WTC11 (cell line): ENCODE measurements at regions not wholly inside any gene's neighbourhood (a gene's known extent, or its start where the extent isn't known, plus 50 kb on each side); places are given as distances from the start of the nearest gene placed in this dataset.

ENCODE experiments used
- ATAC-seq: fragments of 200-7000 bp; cut with Tn5 transposase; 2 replicates; pipeline ENCODE4 v1.10.0; 2021; ENCODE audit warnings: mild to moderate bottlenecking, moderate library complexity
- CTCF ChIA-PET: fragments of 300-600 bp; sonication (Branson Sonifier 250); formaldehyde crosslinking; loops from one replicate; lab custom pipeline; 2021; ENCODE audit warnings: antibody characterized with exemption; lab: Charles Lee
- POLR2A ChIA-PET: fragments of 350-600 bp; sonication (Branson Sonifier 250); formaldehyde crosslinking; loops from one replicate; lab custom pipeline; 2021; ENCODE audit warnings: antibody characterized with exemption; lab: Charles Lee
- DNase-seq: peaks from one replicate; pipeline ENCODE4 v3.0.0; 2021; ENCODE audit warnings: low spot score
- H3K27ac Mint-ChIP-seq: 2 replicates; pipeline ENCODE4 v1.8.0; 2021; ENCODE audit warnings: mixed read lengths
- H3K27me3 Mint-ChIP-seq: 2 replicates; pipeline ENCODE4 v1.8.0; 2021; ENCODE audit warnings: low read depth, mild to moderate bottlenecking, moderate library complexity, mixed read lengths
- H3K36me3 Mint-ChIP-seq: 2 replicates; pipeline ENCODE4 v1.8.0; 2021; ENCODE audit warnings: mixed read lengths
- H3K4me1 Mint-ChIP-seq: 2 replicates; pipeline ENCODE4 v1.8.0; 2022; ENCODE audit warnings: mixed read lengths
- H3K4me3 Mint-ChIP-seq: 2 replicates; pipeline ENCODE4 v1.8.0; 2021; ENCODE audit warnings: mild to moderate bottlenecking, moderate library complexity, mixed read lengths
- H3K9me3 Mint-ChIP-seq: 2 replicates; pipeline ENCODE4 v1.8.0; 2021; ENCODE audit warnings: mixed read lengths
- EMX1 ChIP-seq: fragments of 250-450 bp; sonication (Bioruptor Pico); IDR thresholded peaks from 2 replicates; pipeline ENCODE4 v1.8.0; 2021; ENCODE audit warnings: mild to moderate bottlenecking
- ETV6 ChIP-seq: sonication (generic); formaldehyde crosslinking; IDR thresholded peaks from 2 replicates; pipeline ENCODE4 v1.8.1; 2022; ENCODE audit warnings: mild to moderate bottlenecking, missing genetic modification reagents
- HMGA2 ChIP-seq: fragments of 250-450 bp; sonication (Bioruptor Pico); IDR thresholded peaks from 2 replicates; pipeline ENCODE4 v1.4.0; 2021; ENCODE audit warnings: mild to moderate bottlenecking, moderate library complexity
- NR1H2 ChIP-seq: sonication (generic); formaldehyde crosslinking; IDR thresholded peaks from 2 replicates; pipeline ENCODE4 v1.9.0; 2021; ENCODE audit warnings: mild to moderate bottlenecking, moderate library complexity, missing genetic modification reagents
- NR2C2 ChIP-seq: sonication (generic); formaldehyde crosslinking; IDR thresholded peaks from 2 replicates; pipeline ENCODE4 v1.8.0; 2022; ENCODE audit warnings: mild to moderate bottlenecking, missing genetic modification reagents
- RELA ChIP-seq: sonication (generic); formaldehyde crosslinking; IDR thresholded peaks from 2 replicates; pipeline ENCODE4 v1.8.1; 2022; ENCODE audit warnings: missing genetic modification reagents, mild to moderate bottlenecking, borderline replicate concordance
- SMAD3 ChIP-seq: sonication (generic); formaldehyde crosslinking; IDR thresholded peaks from 2 replicates; pipeline ENCODE4 v1.8.0; 2022; ENCODE audit warnings: missing genetic modification reagents, mild to moderate bottlenecking, borderline replicate concordance
- SOX15 ChIP-seq: fragments of 250-450 bp; sonication (Bioruptor Pico); IDR thresholded peaks from 2 replicates; pipeline ENCODE4 v1.9.0; 2021; ENCODE audit warnings: mild to moderate bottlenecking
- SP1 ChIP-seq: sonication (generic); formaldehyde crosslinking; conservative IDR thresholded peaks from 2 replicates; pipeline ENCODE4 v1.8.1; 2022; ENCODE audit warnings: missing genetic modification reagents
- TEAD4 ChIP-seq: sonication (generic); formaldehyde crosslinking; IDR thresholded peaks from 2 replicates; pipeline ENCODE4 v1.8.0; 2022; ENCODE audit warnings: mild to moderate bottlenecking, missing genetic modification reagents
- TP53 ChIP-seq: sonication (generic); formaldehyde crosslinking; IDR thresholded peaks from 2 replicates; pipeline ENCODE4 v1.8.1; 2023; ENCODE audit warnings: mild to moderate bottlenecking, missing genetic modification reagents
- ZNF121 ChIP-seq: sonication (generic); formaldehyde crosslinking; IDR thresholded peaks from 2 replicates; pipeline ENCODE4 v1.8.0; 2023; ENCODE audit warnings: missing genetic modification reagents
- ZNF423 ChIP-seq: fragments of 250-450 bp; sonication (Bioruptor Pico); IDR thresholded peaks from 2 replicates; pipeline ENCODE4 v2.1.2; 2022; ENCODE audit warnings: mild to moderate bottlenecking, moderate library complexity
- TF ChIP-seq, protein P1 (sequence below): sonication (generic); formaldehyde crosslinking; IDR thresholded peaks from 2 replicates; pipeline ENCODE4 v1.8.0; 2022; ENCODE audit warnings: mild to moderate bottlenecking, missing genetic modification reagents
- TF ChIP-seq, protein P2 (sequence below): sonication (generic); formaldehyde crosslinking; IDR thresholded peaks from 2 replicates; pipeline ENCODE4 v1.8.0; 2023; ENCODE audit warnings: mild to moderate bottlenecking, missing genetic modification reagents
- TF ChIP-seq, protein P3 (sequence below): sonication (generic); formaldehyde crosslinking; IDR thresholded peaks from 2 replicates; pipeline ENCODE4 v1.8.0; 2023; ENCODE audit warnings: missing genetic modification reagents
- TF ChIP-seq, protein P4 (sequence below): sonication (generic); formaldehyde crosslinking; conservative IDR thresholded peaks from 2 replicates; pipeline ENCODE4 v1.8.1; 2023; ENCODE audit warnings: mild to moderate bottlenecking, low read depth, missing genetic modification reagents, moderate library complexity
- TF ChIP-seq, protein P5 (sequence below): sonication (generic); formaldehyde crosslinking; IDR thresholded peaks from 2 replicates; pipeline ENCODE4 v1.8.0; 2022; ENCODE audit warnings: mild to moderate bottlenecking, missing genetic modification reagents
- TF ChIP-seq, protein P6 (sequence below): fragments of 250-450 bp; sonication (Bioruptor Pico); conservative IDR thresholded peaks from 2 replicates; pipeline ENCODE4 v1.9.0; 2021; ENCODE audit warnings: mild to moderate bottlenecking

DNA sequence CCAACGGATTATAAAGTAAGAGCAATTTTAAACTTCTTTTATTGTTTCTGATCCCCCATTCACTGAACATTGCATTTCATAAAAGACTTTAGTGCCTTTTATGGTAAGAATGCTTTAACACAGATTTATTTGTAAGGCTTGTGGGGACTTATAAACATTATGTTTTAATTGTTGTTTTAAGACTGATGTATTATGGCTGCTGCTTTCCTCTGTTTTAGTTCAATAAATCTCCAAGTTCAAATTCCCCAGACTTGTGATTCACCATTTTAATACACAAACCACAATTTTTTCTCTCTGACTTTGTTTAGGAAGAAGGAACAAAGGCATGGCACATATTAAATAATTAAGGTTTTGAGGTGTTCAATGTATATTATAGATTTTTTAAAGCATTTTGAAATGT is 753.3 kb downstream of the SLC6A15 start:
- ATAC-seq: no peak
- Mint-ChIP-seq H3K4me3 (no peak overlapping the region), H3K9me3 (peaks cover 5% of the 10 kb centered on the region), H3K27me3 (no peaks in the 10 kb centered on the region), H3K27ac (no peak overlapping the region), H3K4me1 (no peaks in the 10 kb centered on the region), H3K36me3 (no peaks in the 10 kb centered on the region)
- no peak for TF ChIP-seq RELA
- TF ChIP-seq, protein P1, sequence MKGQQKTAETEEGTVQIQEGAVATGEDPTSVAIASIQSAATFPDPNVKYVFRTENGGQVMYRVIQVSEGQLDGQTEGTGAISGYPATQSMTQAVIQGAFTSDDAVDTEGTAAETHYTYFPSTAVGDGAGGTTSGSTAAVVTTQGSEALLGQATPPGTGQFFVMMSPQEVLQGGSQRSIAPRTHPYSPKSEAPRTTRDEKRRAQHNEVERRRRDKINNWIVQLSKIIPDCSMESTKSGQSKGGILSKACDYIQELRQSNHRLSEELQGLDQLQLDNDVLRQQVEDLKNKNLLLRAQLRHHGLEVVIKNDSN: no peak
- no peak for TF ChIP-seq NR2C2
- no peak for TF ChIP-seq ZNF121 (CRISPR knock-in tag)
- no peak for TF ChIP-seq ETV6 (CRISPR knock-in tag)
- TF ChIP-seq, protein P2, sequence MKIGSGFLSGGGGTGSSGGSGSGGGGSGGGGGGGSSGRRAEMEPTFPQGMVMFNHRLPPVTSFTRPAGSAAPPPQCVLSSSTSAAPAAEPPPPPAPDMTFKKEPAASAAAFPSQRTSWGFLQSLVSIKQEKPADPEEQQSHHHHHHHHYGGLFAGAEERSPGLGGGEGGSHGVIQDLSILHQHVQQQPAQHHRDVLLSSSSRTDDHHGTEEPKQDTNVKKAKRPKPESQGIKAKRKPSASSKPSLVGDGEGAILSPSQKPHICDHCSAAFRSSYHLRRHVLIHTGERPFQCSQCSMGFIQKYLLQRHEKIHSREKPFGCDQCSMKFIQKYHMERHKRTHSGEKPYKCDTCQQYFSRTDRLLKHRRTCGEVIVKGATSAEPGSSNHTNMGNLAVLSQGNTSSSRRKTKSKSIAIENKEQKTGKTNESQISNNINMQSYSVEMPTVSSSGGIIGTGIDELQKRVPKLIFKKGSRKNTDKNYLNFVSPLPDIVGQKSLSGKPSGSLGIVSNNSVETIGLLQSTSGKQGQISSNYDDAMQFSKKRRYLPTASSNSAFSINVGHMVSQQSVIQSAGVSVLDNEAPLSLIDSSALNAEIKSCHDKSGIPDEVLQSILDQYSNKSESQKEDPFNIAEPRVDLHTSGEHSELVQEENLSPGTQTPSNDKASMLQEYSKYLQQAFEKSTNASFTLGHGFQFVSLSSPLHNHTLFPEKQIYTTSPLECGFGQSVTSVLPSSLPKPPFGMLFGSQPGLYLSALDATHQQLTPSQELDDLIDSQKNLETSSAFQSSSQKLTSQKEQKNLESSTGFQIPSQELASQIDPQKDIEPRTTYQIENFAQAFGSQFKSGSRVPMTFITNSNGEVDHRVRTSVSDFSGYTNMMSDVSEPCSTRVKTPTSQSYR (CRISPR knock-in tag): no peak
- no peak for TF ChIP-seq NR1H2 (CRISPR knock-in tag)
- TF ChIP-seq, protein P3, sequence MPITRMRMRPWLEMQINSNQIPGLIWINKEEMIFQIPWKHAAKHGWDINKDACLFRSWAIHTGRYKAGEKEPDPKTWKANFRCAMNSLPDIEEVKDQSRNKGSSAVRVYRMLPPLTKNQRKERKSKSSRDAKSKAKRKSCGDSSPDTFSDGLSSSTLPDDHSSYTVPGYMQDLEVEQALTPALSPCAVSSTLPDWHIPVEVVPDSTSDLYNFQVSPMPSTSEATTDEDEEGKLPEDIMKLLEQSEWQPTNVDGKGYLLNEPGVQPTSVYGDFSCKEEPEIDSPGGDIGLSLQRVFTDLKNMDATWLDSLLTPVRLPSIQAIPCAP (CRISPR knock-in tag): no peak
- no peak for TF ChIP-seq SMAD3 (CRISPR knock-in tag)
- TF ChIP-seq ZNF423 (CRISPR knock-in tag): no peak
- TF ChIP-seq, protein P4, sequence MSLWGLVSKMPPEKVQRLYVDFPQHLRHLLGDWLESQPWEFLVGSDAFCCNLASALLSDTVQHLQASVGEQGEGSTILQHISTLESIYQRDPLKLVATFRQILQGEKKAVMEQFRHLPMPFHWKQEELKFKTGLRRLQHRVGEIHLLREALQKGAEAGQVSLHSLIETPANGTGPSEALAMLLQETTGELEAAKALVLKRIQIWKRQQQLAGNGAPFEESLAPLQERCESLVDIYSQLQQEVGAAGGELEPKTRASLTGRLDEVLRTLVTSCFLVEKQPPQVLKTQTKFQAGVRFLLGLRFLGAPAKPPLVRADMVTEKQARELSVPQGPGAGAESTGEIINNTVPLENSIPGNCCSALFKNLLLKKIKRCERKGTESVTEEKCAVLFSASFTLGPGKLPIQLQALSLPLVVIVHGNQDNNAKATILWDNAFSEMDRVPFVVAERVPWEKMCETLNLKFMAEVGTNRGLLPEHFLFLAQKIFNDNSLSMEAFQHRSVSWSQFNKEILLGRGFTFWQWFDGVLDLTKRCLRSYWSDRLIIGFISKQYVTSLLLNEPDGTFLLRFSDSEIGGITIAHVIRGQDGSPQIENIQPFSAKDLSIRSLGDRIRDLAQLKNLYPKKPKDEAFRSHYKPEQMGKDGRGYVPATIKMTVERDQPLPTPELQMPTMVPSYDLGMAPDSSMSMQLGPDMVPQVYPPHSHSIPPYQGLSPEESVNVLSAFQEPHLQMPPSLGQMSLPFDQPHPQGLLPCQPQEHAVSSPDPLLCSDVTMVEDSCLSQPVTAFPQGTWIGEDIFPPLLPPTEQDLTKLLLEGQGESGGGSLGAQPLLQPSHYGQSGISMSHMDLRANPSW: no peak
- TF ChIP-seq, protein P5, sequence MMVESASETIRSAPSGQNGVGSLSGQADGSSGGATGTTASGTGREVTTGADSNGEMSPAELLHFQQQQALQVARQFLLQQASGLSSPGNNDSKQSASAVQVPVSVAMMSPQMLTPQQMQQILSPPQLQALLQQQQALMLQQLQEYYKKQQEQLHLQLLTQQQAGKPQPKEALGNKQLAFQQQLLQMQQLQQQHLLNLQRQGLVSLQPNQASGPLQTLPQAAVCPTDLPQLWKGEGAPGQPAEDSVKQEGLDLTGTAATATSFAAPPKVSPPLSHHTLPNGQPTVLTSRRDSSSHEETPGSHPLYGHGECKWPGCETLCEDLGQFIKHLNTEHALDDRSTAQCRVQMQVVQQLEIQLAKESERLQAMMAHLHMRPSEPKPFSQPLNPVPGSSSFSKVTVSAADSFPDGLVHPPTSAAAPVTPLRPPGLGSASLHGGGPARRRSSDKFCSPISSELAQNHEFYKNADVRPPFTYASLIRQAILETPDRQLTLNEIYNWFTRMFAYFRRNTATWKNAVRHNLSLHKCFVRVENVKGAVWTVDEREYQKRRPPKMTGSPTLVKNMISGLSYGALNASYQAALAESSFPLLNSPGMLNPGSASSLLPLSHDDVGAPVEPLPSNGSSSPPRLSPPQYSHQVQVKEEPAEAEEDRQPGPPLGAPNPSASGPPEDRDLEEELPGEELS (CRISPR knock-in tag): no peak
- TF ChIP-seq, protein P6, sequence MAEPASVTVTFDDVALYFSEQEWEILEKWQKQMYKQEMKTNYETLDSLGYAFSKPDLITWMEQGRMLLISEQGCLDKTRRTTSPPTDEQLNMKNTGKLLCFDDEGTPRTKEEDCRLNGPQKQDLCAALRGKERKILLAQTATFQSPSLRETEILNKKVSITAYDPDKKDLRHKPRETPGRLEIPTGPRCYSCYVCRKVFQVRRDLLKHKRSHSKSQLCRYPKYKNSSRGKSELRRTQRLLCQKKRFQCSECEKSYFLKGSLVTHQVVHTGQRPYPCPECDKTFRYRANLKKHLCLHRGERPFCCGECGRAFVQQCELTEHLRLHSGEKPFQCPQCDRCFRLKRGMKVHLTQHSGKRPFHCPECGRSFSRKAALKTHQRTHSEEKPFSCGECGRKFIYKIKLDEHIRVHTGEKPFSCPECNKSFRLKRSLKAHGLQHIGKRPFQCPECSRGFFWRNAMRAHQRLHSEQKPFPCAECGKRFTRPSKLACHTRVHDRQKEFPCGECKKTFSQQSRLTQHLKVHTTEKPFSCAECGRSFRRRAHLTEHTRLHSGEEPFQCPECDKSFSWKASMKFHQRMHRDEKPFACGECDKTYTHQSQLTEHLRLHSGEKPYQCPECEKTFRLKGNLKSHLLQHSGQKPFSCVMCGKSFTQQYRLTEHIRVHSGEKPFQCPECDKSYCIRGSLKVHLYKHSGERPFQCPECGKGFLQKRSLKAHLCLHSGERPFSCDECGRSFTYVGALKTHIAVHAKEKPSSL (CRISPR knock-in tag): no peak
- no peak for TF ChIP-seq HMGA2 (CRISPR knock-in tag)
- no peak for TF ChIP-seq SOX15 (CRISPR knock-in tag)
- TF ChIP-seq EMX1 (CRISPR knock-in tag): no peak
- TF ChIP-seq TP53 (CRISPR knock-in tag): no peak
- no peak for TF ChIP-seq TEAD4 (CRISPR knock-in tag)
- TF ChIP-seq SP1: no peak
- POLR2A ChIA-PET: no interaction called here
- CTCF ChIA-PET: no interaction called here
- no peak for DNase-seq
